Transverse colon (tissue), 4 donors: ENCODE measurements at regions not wholly inside any gene's neighbourhood (a gene's known extent, or its start where the extent isn't known, plus 50 kb on each side); places are given as distances from the start of the nearest gene placed in this dataset.

Experiments
- DNase-seq: peaks from one replicate; pipeline ENCODE4 v3.0.0-alpha.2; 2019
- H3K27ac ChIP-seq, 4 donors: fragments of 200-600 bp; sonication (generic); 2 replicates each; pipeline ENCODE4 v1.5.1; 2016 to 2018; ENCODE audit warnings: inconsistent platforms in 4 of 4
- H3K27me3 ChIP-seq: fragments of 200-600 bp; sonication (generic); 2 replicates; pipeline ENCODE4 v1.5.1; 2017; ENCODE audit warnings: inconsistent platforms
- H3K36me3 ChIP-seq, 4 donors: fragments of 200-600 bp; sonication (generic); 2 replicates each; pipeline ENCODE4 v1.5.1; 2017 to 2019; ENCODE audit warnings: inconsistent platforms in 4 of 4
- H3K4me1 ChIP-seq, 4 donors: fragments of 200-600 bp; sonication (generic); 2 replicates each; pipeline ENCODE4 v1.5.1; 2017 to 2020; ENCODE audit warnings: inconsistent platforms in 4 of 4
- H3K4me3 ChIP-seq, 4 donors: fragments of 200-600 bp; sonication (generic); 1 replicate in 1 of 4; 2 replicates in 3 of 4; pipeline versions ENCODE4 v1.5.1 to v1.6.1; 2017 to 2019; ENCODE audit warnings: inconsistent platforms in 4 of 4
- H3K9me3 ChIP-seq, 2 donors: fragments of 200-600 bp; sonication (generic); 2 replicates each; pipeline ENCODE4 v1.5.1; 2017 to 2019; ENCODE audit warnings: inconsistent platforms in 2 of 2
- EP300 ChIP-seq: sonication (generic); formaldehyde crosslinking; IDR thresholded peaks from one replicate; pipeline ENCODE4 v1.6.1; 2017; ENCODE audit warnings: antibody characterized with exemption, low read depth
- POLR2A ChIP-seq: fragments of 450-650 bp; IDR thresholded peaks from one replicate; pipeline ENCODE4 v1.6.1; 2016; ENCODE audit warnings: antibody characterized with exemption, mild to moderate bottlenecking, moderate library complexity
- POLR2AphosphoS5 ChIP-seq, 3 donors: sonication (generic); formaldehyde crosslinking; IDR thresholded peaks; one replicate each; pipeline ENCODE4 v1.6.1; 2016; ENCODE audit warnings: antibody characterized with exemption in 3 of 3
- WGBS, 2 donors: methylation state at CpG; one replicate each; pipeline ENCODE4 v1.1.5; 2018; ENCODE audit warnings: low coverage in 1 of 2; 5-methylcytosine and 5-hydroxymethylcytosine counted together
- in situ Hi-C, 4 donors: fragments of 200-750 bp; cut with MboI; loops; one replicate each; pipeline versions ENCODE4 v1.15.0 to v1.15.1; 2017; ENCODE audit warnings: low sequenced_read_pairs in 3 of 4, low pct_ligation_motif_present in 1 of 4, low pct_unique_long_range_greater_than_20kb in 1 of 4
- intact Hi-C: fragments of 100-400 bp; cut with DNase I; formaldehyde crosslinking; loops from one replicate; pipeline ENCODE4 v1.15.1; 2023; ENCODE audit warnings: low total_unique reads
- TF ChIP-seq, protein P1 (sequence below), 5 experiments: fragments of 200-600 bp in 3 of 5; fragments of 450-650 bp in 2 of 5; sonication (generic) in 3 of 5; IDR thresholded peaks; 1 replicate in 2 of 5; 2 replicates in 3 of 5; pipeline ENCODE4 v1.5.1; 2016 to 2017; ENCODE audit warnings: antibody characterized with exemption in 5 of 5, inconsistent platforms in 3 of 5, mild to moderate bottlenecking in 2 of 5, moderate library complexity in 1 of 5

GRCh38 chr21:41653954-41654491 lies 112.8 kb downstream of the RIPK4 start:
- DNase-seq, result no peak
- TF ChIP-seq POLR2A (no peak), POLR2AphosphoS5 (IDR thresholded peaks at IDR 0.05) (no peak), EP300 (no peak)
- TF ChIP-seq, protein P1, sequence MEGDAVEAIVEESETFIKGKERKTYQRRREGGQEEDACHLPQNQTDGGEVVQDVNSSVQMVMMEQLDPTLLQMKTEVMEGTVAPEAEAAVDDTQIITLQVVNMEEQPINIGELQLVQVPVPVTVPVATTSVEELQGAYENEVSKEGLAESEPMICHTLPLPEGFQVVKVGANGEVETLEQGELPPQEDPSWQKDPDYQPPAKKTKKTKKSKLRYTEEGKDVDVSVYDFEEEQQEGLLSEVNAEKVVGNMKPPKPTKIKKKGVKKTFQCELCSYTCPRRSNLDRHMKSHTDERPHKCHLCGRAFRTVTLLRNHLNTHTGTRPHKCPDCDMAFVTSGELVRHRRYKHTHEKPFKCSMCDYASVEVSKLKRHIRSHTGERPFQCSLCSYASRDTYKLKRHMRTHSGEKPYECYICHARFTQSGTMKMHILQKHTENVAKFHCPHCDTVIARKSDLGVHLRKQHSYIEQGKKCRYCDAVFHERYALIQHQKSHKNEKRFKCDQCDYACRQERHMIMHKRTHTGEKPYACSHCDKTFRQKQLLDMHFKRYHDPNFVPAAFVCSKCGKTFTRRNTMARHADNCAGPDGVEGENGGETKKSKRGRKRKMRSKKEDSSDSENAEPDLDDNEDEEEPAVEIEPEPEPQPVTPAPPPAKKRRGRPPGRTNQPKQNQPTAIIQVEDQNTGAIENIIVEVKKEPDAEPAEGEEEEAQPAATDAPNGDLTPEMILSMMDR (IDR thresholded peaks at IDR 0.05), result no peak
- WGBS, 2 donors, result 82% methylated on average over 3 of the region's 3 CpGs; no CpG with 5 or more reads in 1 of the 2 donors
- H3K27me3 ChIP-seq, result peaks cover 2% of the 10 kb centered on the region
- no peak overlapping the region for H3K27ac ChIP-seq
- H3K9me3 ChIP-seq, result no peaks in the 10 kb centered on the region
- peaks cover 0 to 8% (median 2%) of the 10 kb centered on the region in 4 donors for H3K4me1 ChIP-seq
- in situ Hi-C loops, result no loop called here
- H3K36me3 ChIP-seq, result no peaks in the 10 kb centered on the region
- intact Hi-C loops, result no loop called here
- no peak overlapping the region for H3K4me3 ChIP-seq

- DNase-seq, result no peak
- Histone ChIP-seq H3K27ac (no peak overlapping the region), H3K4me3 (no peak overlapping the region), H3K4me1 (peaks cover 0 to 8% (median 2%) of the 10 kb centered on the region in 4 donors), H3K9me3 (no peaks in the 10 kb centered on the region), H3K27me3 (peaks cover 1% of the 10 kb centered on the region), H3K36me3 (no peaks in the 10 kb centered on the region)
- TF ChIP-seq, protein P1 (IDR thresholded peaks at IDR 0.05), result no peak
- TF ChIP-seq POLR2AphosphoS5 (IDR thresholded peaks at IDR 0.05) (no peak), EP300 (no peak), POLR2A (no peak)
- in situ Hi-C loops, result no loop called here
- 60 to 66% methylated on average over 1 to 13 of the region's 13 CpGs for WGBS, 2 donors
- intact Hi-C loops, result no loop called here
These were observed 113.5 kb downstream of the RIPK4 start for GRCh38 chr21:41653243-41653953.

GRCh38 chr21:41651830-41652229 lies 115.0 kb downstream of the RIPK4 start:
- WGBS, 2 donors, result 79 to 84% methylated on average over 6 of the region's 6 CpGs
- in situ Hi-C loops, result no loop called here
- TF ChIP-seq POLR2AphosphoS5 (IDR thresholded peaks at IDR 0.05) (no peak), EP300 (no peak), POLR2A (no peak)
- TF ChIP-seq, protein P1 (IDR thresholded peaks at IDR 0.05), result no peak
- Histone ChIP-seq H3K27ac (no peak overlapping the region), H3K36me3 (no peaks in the 10 kb centered on the region), H3K9me3 (no peaks in the 10 kb centered on the region), H3K4me1 (peaks cover 0 to 8% (median 2%) of the 10 kb centered on the region in 4 donors), H3K4me3 (no peak overlapping the region), H3K27me3 (peaks cover 4% of the 10 kb centered on the region)
- intact Hi-C loops, result no loop called here
- no peak for DNase-seq

- intact Hi-C loops (no loop called here), in situ Hi-C loops (no loop called here)
- no peak for DNase-seq
- Histone ChIP-seq H3K27me3 (peaks cover 4% of the 10 kb centered on the region), H3K27ac (no peak overlapping the region), H3K4me3 (no peak overlapping the region), H3K4me1 (peaks cover 0 to 8% (median 2%) of the 10 kb centered on the region in 4 donors), H3K36me3 (no peaks in the 10 kb centered on the region), H3K9me3 (no peaks in the 10 kb centered on the region)
- 27 to 45% methylated on average over 1 to 8 of the region's 8 CpGs for WGBS, 2 donors
- TF ChIP-seq POLR2AphosphoS5 (IDR thresholded peaks at IDR 0.05) (no peak), POLR2A (no peak), EP300 (no peak)
- TF ChIP-seq, protein P1 (IDR thresholded peaks at IDR 0.05), result no peak
These were observed 115.4 kb downstream of the RIPK4 start for GRCh38 chr21:41651406-41651805.
